ENCODE measurements at regions not wholly inside any gene's neighbourhood (a gene's known extent, or its start where the extent isn't known, plus 50 kb on each side); places are given as distances from the start of the nearest gene placed in this dataset.
"Not testable (repeated sequence)": the region's sequence is repeated elsewhere in the genome, so short reads cannot be mapped to it uniquely, and the experiment has no call there.

DNA sequence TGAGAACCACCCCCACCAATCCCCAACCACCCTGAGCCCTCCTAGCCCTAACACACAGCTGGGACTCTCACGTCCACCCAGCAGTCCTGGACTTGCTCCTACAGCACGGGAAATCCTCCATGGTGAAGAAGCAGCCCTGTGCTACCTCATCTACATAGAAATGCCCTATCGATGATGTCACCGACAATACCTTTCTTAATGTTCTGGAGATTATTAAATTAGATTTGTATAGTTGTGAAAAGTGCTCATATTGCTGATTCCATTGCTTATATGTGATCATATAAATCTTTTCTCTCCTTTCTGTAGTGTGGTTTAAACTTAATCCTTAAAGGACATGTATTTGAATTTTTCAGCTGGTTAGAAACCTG is 97.1 kb downstream of the PPIAL4G start:
- not testable (repeated sequence) for DNase-seq (ENCODE audit: low read depth in 2 of 2)

GRCh38 chr1:148385371-148386030 is 97.6 kb downstream of the PPIAL4G start:
- DNase-seq (ENCODE audit: low read depth in 2 of 2) = no peak

GRCh38 chr1:148383966-148384365 is 99.1 kb downstream of the PPIAL4G start:
- no peak for DNase-seq (ENCODE audit: low read depth in 2 of 2)

DNA sequence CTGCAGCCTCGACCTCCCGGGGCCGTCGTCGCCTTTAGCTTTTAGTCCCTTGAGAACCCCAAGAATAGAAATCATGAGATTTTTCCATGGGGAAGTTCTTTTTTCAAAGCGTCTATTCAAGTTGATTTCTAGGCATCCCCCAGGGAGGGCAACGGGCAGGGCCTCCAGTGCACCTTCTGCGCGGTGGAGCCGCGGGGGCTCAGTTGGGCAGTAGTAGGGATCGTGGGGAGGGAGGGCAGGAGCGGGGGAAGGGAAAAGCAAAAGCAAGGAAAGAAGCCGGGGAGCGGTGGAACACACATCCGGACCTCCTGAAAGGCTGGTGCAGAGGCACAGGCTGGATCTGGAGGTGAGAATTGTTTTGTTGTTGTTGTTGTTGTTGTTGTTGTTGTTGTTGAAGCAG is 103.4 kb downstream of the PPIAL4G start:
- no peak for DNase-seq (ENCODE audit: low read depth in 2 of 2)

- no peak for DNase-seq (ENCODE audit: low read depth in 2 of 2)
Measured at GRCh38 chr1:148379170-148379500, 104.0 kb downstream of the PPIAL4G start.

GRCh38 chr1:148377992-148378391 is 105.1 kb downstream of the PPIAL4G start:
- DNase-seq (ENCODE audit: low read depth in 2 of 2) = not testable (repeated sequence)

GRCh38 chr1:148377045-148377444 is 106.1 kb downstream of the PPIAL4G start:
- not testable (repeated sequence) for DNase-seq (ENCODE audit: low read depth in 2 of 2)

DNA sequence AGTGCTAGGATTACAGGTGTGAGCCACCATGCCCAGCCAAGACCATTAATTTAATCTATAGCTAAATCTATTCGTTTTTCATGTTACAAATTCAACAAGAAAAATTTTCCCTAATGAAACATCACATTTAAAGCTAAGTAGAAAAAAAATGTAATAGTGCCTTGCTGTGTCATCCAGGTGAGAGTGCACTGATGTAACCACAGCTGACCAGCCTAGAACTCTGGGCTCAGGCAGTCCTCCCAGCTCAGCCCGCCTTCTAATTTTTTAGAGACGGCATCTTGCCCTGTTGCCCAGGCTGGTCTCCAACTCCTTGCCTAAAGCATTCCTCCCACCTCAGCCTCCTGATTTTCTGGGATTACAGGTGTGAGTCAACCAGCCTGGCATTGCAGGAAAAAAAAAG is 109.0 kb downstream of the PPIAL4G start:
- DNase-seq (ENCODE audit: low read depth in 2 of 2) = no peak

- no peak for DNase-seq (ENCODE audit: low read depth in 2 of 2)
Measured at GRCh38 chr1:148373192-148373925, 109.7 kb downstream of the PPIAL4G start.

DNA sequence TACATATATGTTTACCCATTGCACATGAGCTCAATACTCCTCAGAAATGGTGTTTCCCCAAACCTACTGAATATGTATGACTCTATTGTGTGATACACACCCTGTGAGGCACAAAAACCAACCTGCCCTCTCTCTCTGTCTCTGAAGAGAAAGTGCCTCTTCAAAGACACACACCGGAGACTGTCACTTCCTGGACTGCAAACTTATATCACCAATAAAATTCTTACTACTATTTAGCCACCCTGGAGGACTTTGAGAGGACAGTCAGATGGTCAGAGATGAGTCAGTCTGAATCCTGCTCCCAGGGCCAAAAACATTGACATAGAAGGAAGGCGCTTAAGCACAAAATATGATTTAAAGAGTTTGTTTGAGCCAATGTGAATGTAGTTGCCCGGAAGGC is 110.4 kb downstream of the PPIAL4G start:
- DNase-seq (ENCODE audit: low read depth in 2 of 2) = no peak

DNA sequence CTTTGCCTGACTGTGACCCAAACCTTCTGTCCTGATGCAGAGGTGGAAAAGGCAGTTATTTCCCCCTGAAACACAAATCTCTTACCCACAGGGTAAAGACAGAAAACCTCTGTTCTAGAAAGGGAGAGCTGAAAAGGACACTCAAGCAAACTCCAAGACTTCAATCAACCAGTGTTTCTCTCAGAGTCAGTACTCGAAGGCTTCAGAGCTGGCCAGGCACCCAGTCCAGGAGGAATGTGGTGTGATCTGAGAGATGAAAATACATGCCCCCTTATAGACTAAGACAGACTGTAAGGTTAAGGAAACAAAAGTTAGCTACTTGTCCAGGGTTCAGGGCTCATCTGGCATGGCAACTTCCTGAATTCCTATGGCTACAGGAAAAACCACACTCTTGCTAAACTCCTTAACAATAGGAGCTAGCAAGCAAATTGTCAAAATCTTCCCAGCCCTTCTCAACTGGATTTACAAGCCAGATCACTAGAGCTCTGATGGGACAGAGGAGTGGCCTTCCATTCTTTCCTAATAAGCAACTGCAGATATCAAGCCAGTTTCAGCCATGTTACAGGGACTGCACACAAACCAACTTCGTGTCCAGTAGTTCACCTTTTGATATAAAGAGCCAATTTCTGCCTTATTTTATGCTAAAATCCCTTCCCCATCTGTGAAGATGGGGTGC is 110.9 kb downstream of the PPIAL4G start:
- DNase-seq (ENCODE audit: low read depth in 2 of 2) = not testable (repeated sequence)

DNA sequence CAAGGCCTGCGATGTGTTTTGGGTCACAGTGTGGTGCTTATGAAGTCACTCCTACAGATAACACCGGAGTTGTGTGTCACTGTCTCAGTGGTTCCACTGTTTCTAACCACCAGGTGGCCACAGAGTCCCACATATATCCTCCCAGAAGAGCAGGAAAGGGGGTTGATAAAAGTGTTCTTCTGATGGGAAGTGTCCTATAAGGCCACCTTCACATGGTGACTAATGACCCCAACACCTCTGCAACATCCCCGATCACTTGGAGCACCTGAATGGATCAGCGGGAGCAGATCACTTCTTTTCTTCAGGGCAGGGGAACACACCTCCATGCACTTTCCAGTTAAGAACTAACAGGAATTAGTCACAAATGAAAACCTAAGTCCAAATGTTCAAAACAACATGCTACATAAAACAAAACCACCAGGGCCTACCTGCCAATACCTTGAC is 111.5 kb downstream of the PPIAL4G start:
- DNase-seq (ENCODE audit: low read depth in 2 of 2) = peak; percentile 28 to 52

DNA sequence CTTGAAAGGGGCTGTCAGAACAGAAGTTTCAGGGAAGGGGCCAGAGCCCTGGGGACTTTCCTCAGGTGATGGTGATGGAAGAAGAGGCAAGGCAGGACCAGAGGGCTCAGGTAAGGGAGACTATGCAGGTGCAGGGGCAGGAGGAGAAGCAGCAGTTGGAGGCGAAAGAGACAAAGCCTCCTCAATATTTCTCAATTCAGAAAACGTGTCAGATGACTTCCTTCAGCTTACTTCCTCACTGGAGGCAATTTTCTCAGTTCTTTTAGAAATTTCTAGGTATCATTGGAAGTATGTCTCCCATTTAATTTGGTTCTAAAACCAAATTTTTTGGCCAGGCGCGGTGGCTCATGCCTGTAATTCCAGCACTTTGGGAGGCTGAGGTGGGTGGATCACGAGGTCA is 112.4 kb downstream of the PPIAL4G start:
- DNase-seq (ENCODE audit: low read depth in 2 of 2) = not testable (repeated sequence)

DNA sequence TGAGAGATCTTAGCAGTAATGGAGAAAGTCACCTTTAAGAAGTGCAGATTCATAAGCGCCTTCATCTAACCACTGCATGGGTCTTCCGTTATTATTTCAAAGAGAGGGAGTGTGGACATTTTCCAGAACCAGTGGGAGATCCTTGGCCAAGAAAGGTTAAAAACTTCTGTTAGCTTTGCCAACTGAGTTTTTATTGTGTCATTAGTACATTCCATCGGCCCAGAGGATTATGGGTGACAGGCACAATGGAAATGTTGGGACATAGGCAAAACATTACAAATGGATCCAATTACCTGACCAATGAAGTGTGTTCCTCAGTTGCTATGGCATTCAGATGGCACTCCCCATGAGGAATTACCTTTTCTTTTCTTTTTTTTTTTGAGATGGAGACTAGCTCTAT is 115.5 kb downstream of the PPIAL4G start:
- DNase-seq (ENCODE audit: low read depth in 2 of 2) = no peak

GRCh38 chr1:148366136-148366753 is 116.9 kb downstream of the PPIAL4G start:
- not testable (repeated sequence) for DNase-seq (ENCODE audit: low read depth in 2 of 2)

GRCh38 chr1:148365151-148365550 is 118.0 kb downstream of the PPIAL4G start:
- DNase-seq (ENCODE audit: low read depth in 2 of 2) = not testable (repeated sequence)

DNA sequence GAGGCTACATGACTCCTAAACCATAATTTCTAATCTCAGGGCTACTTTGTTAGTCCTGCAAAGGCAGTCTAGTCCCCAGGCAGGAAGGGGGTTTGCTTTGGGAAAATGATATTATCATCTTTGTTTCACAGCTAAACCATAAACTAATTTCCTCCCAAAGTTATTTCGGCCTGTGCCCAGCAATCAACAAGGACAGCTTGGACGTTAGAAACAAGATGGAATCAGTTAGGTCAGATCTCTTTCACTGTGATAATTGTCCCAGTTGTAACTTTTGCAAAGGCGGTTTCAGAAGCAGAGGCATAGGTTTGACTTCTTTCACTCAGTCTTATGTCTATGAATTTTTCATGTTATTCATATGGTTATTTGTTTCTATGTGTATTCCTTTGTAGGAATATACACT is 119.1 kb downstream of the PPIAL4G start:
- not testable (repeated sequence) for DNase-seq (ENCODE audit: low read depth in 2 of 2)

- no peak for DNase-seq (ENCODE audit: low read depth in 2 of 2)
Measured at GRCh38 chr1:148363439-148363810, 119.7 kb downstream of the PPIAL4G start.

- DNase-seq (ENCODE audit: low read depth in 2 of 2) = peak; percentile 23 to 48
Measured at GRCh38 chr1:148362626-148363438, 120.3 kb downstream of the PPIAL4G start.

DNA sequence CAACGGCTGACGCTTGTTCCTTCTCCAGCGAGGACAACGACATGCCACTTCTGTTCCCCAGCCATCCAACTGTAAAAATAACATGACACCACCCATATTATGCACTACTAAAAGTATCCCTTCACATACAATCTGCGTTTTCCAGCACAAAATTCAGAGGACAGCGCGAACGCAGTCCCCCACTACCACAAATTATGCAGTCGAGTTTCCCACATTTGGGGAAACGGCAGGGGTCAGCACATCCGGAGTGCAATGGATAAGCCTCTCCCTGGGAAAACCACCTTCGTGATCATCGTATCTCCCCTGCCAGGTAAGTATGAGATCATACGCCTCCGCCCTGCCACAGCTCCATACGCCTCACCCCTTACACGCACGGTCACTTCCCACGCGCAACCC is 120.9 kb downstream of the PPIAL4G start:
- DNase-seq (ENCODE audit: low read depth in 2 of 2) = no peak

- peak in 1 of 2 donors; percentile 17 for DNase-seq (ENCODE audit: low read depth in 2 of 2)
Measured at GRCh38 chr1:148361427-148362215, 121.5 kb downstream of the PPIAL4G start.

Data from stimulated activated CD8-positive, alpha-beta memory T cell treated with anti-CD3 and anti-CD28 coated beads, Interleukin-2, amount 100 ng/mL, for 48 hours (primary cell).